Type B pancreatic cell (in vitro differentiated cells): ENCODE measurements at regions not wholly inside any gene's neighbourhood (a gene's known extent, or its start where the extent isn't known, plus 50 kb on each side); places are given as distances from the start of the nearest gene placed in this dataset.

Experiments
- DNase-seq: peaks from one replicate; pipeline ENCODE4 v3.0.0; 2021; ENCODE audit warnings: mixed read lengths; ENCODE audit not compliant: unreplicated experiment; ENCODE audit errors: extremely low spot score
- H3K27ac Mint-ChIP-seq: 2 replicates; pipeline ENCODE4 v1.8.0; 2021; ENCODE audit warnings: mild to moderate bottlenecking, mixed read lengths
- H3K27me3 Mint-ChIP-seq: 2 replicates; pipeline ENCODE4 v1.8.0; 2021; ENCODE audit warnings: mixed read lengths
- H3K36me3 Mint-ChIP-seq: 2 replicates; pipeline ENCODE4 v1.8.0; 2021; ENCODE audit warnings: mixed read lengths
- H3K4me1 Mint-ChIP-seq: one replicate; pipeline ENCODE4 v1.8.0; 2021; ENCODE audit warnings: mixed read lengths; ENCODE audit not compliant: unreplicated experiment
- H3K4me3 Mint-ChIP-seq: 2 replicates; pipeline ENCODE4 v1.8.0; 2021; ENCODE audit warnings: mild to moderate bottlenecking, mixed read lengths
- H3K9me3 Mint-ChIP-seq: 2 replicates; pipeline ENCODE4 v1.8.0; 2021; ENCODE audit warnings: mixed read lengths
- TF ChIP-seq, protein P1 (sequence below): fragments of 200-600 bp; sonication (generic); conservative IDR thresholded peaks from 2 replicates; pipeline ENCODE4 v1.5.0; 2021; ENCODE audit warnings: antibody characterized with exemption, mild to moderate bottlenecking

DNA sequence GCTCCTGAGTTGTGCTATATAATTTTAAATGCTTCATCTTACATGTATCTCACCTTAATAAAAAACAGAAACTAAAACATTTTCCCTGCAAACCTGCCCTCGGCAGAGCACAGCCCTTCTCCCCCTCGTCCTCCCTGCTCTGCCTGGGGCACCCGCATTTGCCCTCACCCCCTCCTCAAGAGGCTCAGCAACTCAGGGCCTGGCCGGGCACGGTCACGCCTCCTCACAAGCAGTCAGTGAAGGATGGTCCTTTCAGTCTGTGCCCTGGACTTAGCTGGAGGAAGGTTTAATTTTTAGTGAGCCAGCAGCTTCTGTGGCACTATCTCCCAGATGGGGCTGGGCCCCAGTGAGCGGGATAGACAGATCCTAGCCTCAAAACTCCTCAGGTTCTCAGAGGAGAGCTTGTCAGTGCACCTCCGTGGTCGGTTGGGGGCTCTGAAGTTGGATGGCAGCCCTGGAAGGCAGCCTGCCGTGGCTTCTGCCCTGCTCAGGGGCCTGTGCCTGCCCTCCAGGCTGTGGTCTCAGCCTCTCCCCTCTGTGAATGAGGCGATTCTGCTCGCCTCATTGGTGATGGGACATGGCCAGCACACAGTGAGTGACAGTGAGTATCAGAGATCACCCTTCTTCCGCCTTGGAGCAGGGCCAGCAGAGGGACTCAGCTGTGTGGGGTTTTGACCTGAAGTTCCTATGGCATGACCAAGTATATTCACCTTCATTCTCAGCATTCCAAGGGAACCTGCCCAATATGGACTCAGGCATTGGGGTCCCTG is 56.3 kb upstream of the AFF3 start:
- peaks cover 40% of the 10 kb centered on the region for H3K4me1 Mint-ChIP-seq
- TF ChIP-seq, protein P1, sequence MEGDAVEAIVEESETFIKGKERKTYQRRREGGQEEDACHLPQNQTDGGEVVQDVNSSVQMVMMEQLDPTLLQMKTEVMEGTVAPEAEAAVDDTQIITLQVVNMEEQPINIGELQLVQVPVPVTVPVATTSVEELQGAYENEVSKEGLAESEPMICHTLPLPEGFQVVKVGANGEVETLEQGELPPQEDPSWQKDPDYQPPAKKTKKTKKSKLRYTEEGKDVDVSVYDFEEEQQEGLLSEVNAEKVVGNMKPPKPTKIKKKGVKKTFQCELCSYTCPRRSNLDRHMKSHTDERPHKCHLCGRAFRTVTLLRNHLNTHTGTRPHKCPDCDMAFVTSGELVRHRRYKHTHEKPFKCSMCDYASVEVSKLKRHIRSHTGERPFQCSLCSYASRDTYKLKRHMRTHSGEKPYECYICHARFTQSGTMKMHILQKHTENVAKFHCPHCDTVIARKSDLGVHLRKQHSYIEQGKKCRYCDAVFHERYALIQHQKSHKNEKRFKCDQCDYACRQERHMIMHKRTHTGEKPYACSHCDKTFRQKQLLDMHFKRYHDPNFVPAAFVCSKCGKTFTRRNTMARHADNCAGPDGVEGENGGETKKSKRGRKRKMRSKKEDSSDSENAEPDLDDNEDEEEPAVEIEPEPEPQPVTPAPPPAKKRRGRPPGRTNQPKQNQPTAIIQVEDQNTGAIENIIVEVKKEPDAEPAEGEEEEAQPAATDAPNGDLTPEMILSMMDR: no peak
- H3K9me3 Mint-ChIP-seq: peaks cover 11% of the 10 kb centered on the region
- H3K36me3 Mint-ChIP-seq: no peaks in the 10 kb centered on the region
- H3K27ac Mint-ChIP-seq: no peak overlapping the region
- no peak for DNase-seq
- peaks cover 3% of the 10 kb centered on the region for H3K27me3 Mint-ChIP-seq
- peak overlapping the region; percentile 55 for H3K4me3 Mint-ChIP-seq

DNA sequence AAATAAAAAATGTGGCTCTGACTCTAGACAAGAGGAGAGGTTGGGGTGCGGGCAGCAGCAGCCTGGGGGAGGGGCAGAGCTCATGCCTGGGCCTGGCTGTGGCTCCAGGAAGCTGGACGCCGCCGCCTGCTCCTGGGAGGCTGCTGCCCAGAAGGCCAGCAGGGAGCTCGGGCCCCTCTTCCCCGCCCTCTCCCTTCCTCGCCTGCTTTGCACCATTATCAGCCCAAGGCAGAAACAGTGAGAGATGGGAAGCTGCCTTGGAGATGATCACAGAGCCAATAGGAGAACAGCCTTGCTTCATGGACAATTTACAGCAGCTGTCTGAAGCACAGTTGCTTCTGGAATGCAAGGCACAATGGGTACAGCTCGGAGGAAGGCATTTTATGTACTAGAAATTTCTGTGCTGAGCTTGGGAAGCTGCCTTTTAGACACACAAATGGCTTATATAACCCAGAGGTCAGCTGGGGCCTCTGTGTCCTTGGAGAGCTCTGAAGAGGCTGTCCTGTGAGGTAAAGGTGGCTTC is 55.3 kb upstream of the AFF3 start:
- no peak for DNase-seq
- TF ChIP-seq, protein P1: no peak
- peaks cover 3% of the 10 kb centered on the region for H3K27me3 Mint-ChIP-seq
- peaks cover 47% of the 10 kb centered on the region for H3K4me1 Mint-ChIP-seq
- H3K9me3 Mint-ChIP-seq: peaks cover 11% of the 10 kb centered on the region
- no peaks in the 10 kb centered on the region for H3K36me3 Mint-ChIP-seq
- H3K4me3 Mint-ChIP-seq: peak overlapping the region; percentile 35
- H3K27ac Mint-ChIP-seq: peak overlapping the region; percentile 8

DNA sequence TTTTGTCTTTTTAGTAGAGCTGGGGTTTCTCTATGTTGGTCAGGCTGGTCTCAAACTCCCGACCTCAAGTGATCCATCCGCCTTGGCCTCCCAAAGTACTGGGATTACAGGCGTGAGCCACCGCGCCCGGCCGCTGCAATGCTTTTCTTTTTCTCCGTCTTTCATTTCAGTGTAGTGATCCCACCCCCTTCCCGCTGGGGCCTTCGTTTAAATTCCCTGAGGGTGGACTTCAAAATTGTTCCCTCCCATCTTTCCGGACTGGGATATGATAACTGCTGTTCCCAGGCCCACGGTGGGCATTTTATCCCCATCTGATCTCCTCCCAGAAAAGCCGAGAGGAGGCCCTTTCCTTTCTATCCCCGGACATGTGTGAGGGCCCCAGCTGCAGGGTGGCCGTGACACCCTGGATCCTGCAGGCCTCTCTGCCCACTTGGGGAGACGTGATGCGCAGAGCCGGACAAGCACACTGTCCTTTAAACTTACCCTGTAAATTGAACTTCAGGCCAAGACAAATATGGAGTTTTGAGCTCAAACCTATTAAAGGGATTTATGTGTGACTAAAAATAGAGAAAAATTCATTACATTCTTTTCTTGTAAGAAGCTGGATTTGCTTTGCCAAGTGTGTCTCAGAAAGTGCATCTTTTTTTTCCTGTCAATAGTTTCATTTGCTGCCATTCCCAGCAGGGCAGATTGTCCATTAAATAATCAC is 54.5 kb upstream of the AFF3 start:
- Mint-ChIP-seq H3K9me3 (peaks cover 7% of the 10 kb centered on the region), H3K4me3 (no peak overlapping the region), H3K4me1 (peaks cover 52% of the 10 kb centered on the region), H3K27me3 (peaks cover 2% of the 10 kb centered on the region), H3K27ac (peak overlapping the region; percentile 8), H3K36me3 (no peaks in the 10 kb centered on the region)
- TF ChIP-seq, protein P1: no peak
- no peak for DNase-seq

DNA sequence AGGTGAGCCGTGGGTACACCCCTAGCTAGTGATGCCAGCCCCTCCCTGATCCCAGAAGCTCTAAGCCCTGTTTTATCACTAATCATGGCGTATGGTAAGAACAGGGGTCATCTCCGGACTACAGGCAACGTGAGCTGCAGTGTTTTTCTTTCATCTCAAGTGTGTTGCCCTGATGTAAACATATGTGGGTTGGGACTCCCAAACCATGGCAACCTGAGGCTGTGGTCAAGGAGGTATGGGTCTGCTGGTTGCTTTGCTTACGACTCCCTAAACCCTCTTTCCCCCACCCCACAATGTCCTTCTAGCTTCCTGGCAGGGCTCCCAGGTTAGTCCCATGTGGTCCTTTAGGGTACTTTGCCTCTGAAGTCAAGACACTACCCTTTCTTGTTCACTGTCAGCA is 53.6 kb upstream of the AFF3 start:
- TF ChIP-seq, protein P1: no peak
- H3K4me3 Mint-ChIP-seq: no peak overlapping the region
- no peaks in the 10 kb centered on the region for H3K27me3 Mint-ChIP-seq
- no peak overlapping the region for H3K27ac Mint-ChIP-seq
- H3K4me1 Mint-ChIP-seq: peaks cover 52% of the 10 kb centered on the region
- no peak for DNase-seq
- no peaks in the 10 kb centered on the region for H3K36me3 Mint-ChIP-seq
- no peaks in the 10 kb centered on the region for H3K9me3 Mint-ChIP-seq

DNA sequence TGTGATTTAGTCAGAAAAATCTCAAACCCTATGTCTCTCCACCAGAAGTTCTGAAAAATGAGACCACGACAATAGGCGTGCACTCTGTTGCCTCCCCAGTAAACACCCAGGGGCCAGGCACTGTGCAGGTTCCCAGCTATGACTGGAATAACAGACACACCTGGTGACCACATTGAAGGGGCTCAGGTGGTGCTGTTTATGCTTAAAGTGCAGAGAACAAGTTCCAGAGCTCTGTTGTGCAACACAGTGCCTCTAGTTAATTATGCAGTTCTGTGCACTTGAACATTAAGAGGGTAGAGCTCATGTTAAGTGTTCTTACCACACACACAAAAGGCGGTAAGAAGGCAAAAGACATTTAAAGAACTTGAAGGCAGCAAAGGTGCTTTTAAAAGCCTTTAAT is 52.6 kb upstream of the AFF3 start:
- TF ChIP-seq, protein P1: no peak
- Mint-ChIP-seq H3K36me3 (no peaks in the 10 kb centered on the region), H3K4me1 (peaks cover 52% of the 10 kb centered on the region), H3K27me3 (no peaks in the 10 kb centered on the region), H3K4me3 (no peak overlapping the region), H3K27ac (no peak overlapping the region), H3K9me3 (no peaks in the 10 kb centered on the region)
- DNase-seq: no peak
